ENCODE measurements at regions not wholly inside any gene's neighbourhood (a gene's known extent, or its start where the extent isn't known, plus 50 kb on each side); places are given as distances from the start of the nearest gene placed in this dataset.

DNA sequence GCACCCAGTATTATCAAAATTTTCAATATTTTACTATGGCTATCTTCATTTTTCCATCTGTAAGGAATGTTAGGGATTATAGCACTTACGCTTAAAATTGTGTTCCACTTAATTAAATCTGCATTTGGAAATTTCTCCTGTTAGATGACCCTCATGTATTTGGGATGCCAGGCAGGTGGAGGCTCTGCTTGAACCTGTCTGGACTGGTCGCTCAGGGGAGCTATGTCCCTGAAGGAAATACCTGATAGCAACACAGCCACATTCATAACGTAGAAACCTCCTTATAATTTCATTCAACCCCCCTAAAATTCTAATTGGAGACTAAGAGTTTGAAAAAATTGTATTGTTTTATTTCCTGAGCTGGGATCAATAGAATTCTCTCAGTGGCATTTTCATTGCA, 636.0 kb upstream of the MMS22L start:
- no peak overlapping the region for H3K27ac ChIP-seq
- H3K4me3 ChIP-seq, result no peak overlapping the region
- H3K36me3 ChIP-seq, result no peaks in the 10 kb centered on the region
- peaks cover 6% of the 10 kb centered on the region for H3K27me3 ChIP-seq
- no peak for ATAC-seq
- H3K4me1 ChIP-seq, result no peaks in the 10 kb centered on the region
- 64 to 65% methylated on average over 3 of the region's 3 CpGs for WGBS, 2 donors (ENCODE audit: low coverage in 1 of 2)
- H3K9me3 ChIP-seq, result no peaks in the 10 kb centered on the region
- TF ChIP-seq POLR2AphosphoS5 (IDR thresholded peaks at IDR 0.05) (no peak), POLR2A (IDR thresholded peaks at IDR 0.05) (no peak), EP300 (IDR thresholded peaks at IDR 0.05) (no peak)
- TF ChIP-seq, protein P1, sequence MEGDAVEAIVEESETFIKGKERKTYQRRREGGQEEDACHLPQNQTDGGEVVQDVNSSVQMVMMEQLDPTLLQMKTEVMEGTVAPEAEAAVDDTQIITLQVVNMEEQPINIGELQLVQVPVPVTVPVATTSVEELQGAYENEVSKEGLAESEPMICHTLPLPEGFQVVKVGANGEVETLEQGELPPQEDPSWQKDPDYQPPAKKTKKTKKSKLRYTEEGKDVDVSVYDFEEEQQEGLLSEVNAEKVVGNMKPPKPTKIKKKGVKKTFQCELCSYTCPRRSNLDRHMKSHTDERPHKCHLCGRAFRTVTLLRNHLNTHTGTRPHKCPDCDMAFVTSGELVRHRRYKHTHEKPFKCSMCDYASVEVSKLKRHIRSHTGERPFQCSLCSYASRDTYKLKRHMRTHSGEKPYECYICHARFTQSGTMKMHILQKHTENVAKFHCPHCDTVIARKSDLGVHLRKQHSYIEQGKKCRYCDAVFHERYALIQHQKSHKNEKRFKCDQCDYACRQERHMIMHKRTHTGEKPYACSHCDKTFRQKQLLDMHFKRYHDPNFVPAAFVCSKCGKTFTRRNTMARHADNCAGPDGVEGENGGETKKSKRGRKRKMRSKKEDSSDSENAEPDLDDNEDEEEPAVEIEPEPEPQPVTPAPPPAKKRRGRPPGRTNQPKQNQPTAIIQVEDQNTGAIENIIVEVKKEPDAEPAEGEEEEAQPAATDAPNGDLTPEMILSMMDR (IDR thresholded peaks at IDR 0.05), result no peak

DNA sequence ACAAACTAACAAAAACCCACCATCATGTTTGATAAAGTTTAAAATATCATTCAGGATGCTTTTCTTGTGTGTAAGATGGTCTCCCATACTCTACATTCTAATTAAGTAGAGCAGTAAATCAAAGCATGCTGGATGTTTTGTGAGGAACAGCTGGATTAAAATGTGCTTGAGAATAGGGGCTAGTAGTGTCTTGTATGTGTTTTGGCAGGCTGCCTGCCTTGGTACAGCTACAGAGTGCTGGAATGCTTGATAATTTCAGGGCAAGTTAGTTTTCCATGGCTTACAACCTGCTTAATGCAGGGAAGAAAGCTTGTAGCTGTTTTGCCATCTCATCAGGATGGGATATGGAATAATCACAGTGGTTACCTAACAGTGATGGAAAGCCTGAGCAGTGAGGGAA, 636.6 kb upstream of the MMS22L start:
- Histone ChIP-seq H3K27ac (no peak overlapping the region), H3K36me3 (no peaks in the 10 kb centered on the region), H3K27me3 (peaks cover 6% of the 10 kb centered on the region), H3K4me3 (no peak overlapping the region), H3K9me3 (no peaks in the 10 kb centered on the region), H3K4me1 (no peaks in the 10 kb centered on the region)
- no peak for TF ChIP-seq POLR2AphosphoS5 (IDR thresholded peaks at IDR 0.05)
- TF ChIP-seq EP300 (IDR thresholded peaks at IDR 0.05), result no peak
- TF ChIP-seq, protein P1 (IDR thresholded peaks at IDR 0.05), result no peak
- no peak for TF ChIP-seq POLR2A (IDR thresholded peaks at IDR 0.05)
- ATAC-seq, result no peak

GRCh38 chr6:97923249-97923648, 640.2 kb upstream of the MMS22L start:
- H3K27ac ChIP-seq, result no peak overlapping the region
- H3K4me1 ChIP-seq, result no peaks in the 10 kb centered on the region
- H3K4me3 ChIP-seq, result no peak overlapping the region
- WGBS, 2 donors (ENCODE audit: low coverage in 1 of 2), result 54 to 85% methylated on average over 2 of the region's 2 CpGs
- TF ChIP-seq, protein P1 (IDR thresholded peaks at IDR 0.05), result no peak
- TF ChIP-seq EP300 (IDR thresholded peaks at IDR 0.05) (no peak), POLR2A (IDR thresholded peaks at IDR 0.05) (no peak), POLR2AphosphoS5 (IDR thresholded peaks at IDR 0.05) (no peak)
- no peak for ATAC-seq
- H3K36me3 ChIP-seq, result no peaks in the 10 kb centered on the region
- H3K27me3 ChIP-seq, result peaks cover 6% of the 10 kb centered on the region
- no peaks in the 10 kb centered on the region for H3K9me3 ChIP-seq

- Histone ChIP-seq H3K9me3 (no peaks in the 10 kb centered on the region), H3K4me3 (no peak overlapping the region), H3K4me1 (no peaks in the 10 kb centered on the region), H3K27me3 (no peaks in the 10 kb centered on the region), H3K27ac (no peak overlapping the region), H3K36me3 (no peaks in the 10 kb centered on the region)
- TF ChIP-seq POLR2A (IDR thresholded peaks at IDR 0.05) (no peak), EP300 (IDR thresholded peaks at IDR 0.05) (no peak)
- TF ChIP-seq, protein P1 (IDR thresholded peaks at IDR 0.05), result no peak
- WGBS, 2 donors (ENCODE audit: low coverage in 1 of 2), result 25 to 32% methylated on average over 2 of the region's 2 CpGs
- ATAC-seq, result no peak
These were observed 642.5 kb upstream of the MMS22L start for GRCh38 chr6:97925504-97925903.

GRCh38 chr6:97939440-97940168, 656.6 kb upstream of the MMS22L start:
- no peaks in the 10 kb centered on the region for H3K4me1 ChIP-seq
- no peaks in the 10 kb centered on the region for H3K36me3 ChIP-seq
- H3K27me3 ChIP-seq, result no peaks in the 10 kb centered on the region
- ATAC-seq, result no peak
- no peak for TF ChIP-seq POLR2A (IDR thresholded peaks at IDR 0.05)
- TF ChIP-seq, protein P1 (IDR thresholded peaks at IDR 0.05), result no peak
- no peak for TF ChIP-seq POLR2AphosphoS5 (IDR thresholded peaks at IDR 0.05)
- TF ChIP-seq EP300 (IDR thresholded peaks at IDR 0.05), result no peak
- H3K9me3 ChIP-seq, result no peaks in the 10 kb centered on the region
- no peak overlapping the region for H3K27ac ChIP-seq
- WGBS, 2 donors (ENCODE audit: low coverage in 1 of 2), result 34 to 49% methylated on average over 3 of the region's 3 CpGs
- H3K4me3 ChIP-seq, result no peak overlapping the region

Data from gastroesophageal sphincter (tissue), 4 donors.